Uterus (tissue), 3 donors: ENCODE measurements at regions not wholly inside any gene's neighbourhood (a gene's known extent, or its start where the extent isn't known, plus 50 kb on each side); places are given as distances from the start of the nearest gene placed in this dataset.
"Not testable (repeated sequence)": the region's sequence is repeated elsewhere in the genome, so short reads cannot be mapped to it uniquely, and the experiment has no call there.

Experiments used
- DNase-seq, 2 donors: peaks; one replicate each; pipeline ENCODE4 v3.0.0-alpha.2; 2019 to 2020
- H3K27ac ChIP-seq, 2 donors: fragments of 200-600 bp; sonication (generic); 1 replicate in 1 of 2; 2 replicates in 1 of 2; pipeline ENCODE4 v1.5.1; 2016 to 2018
- H3K27me3 ChIP-seq, 2 donors: fragments of 200-600 bp; sonication (generic); one replicate each; pipeline ENCODE4 v1.5.1; 2018 to 2019; ENCODE audit warnings: control low read depth in 1 of 2
- H3K36me3 ChIP-seq, 2 donors: fragments of 200-600 bp; sonication (generic); one replicate each; pipeline ENCODE4 v1.5.1; 2019; ENCODE audit warnings: control low read depth in 1 of 2
- H3K4me1 ChIP-seq, 2 donors: fragments of 200-600 bp; sonication (generic); one replicate each; pipeline ENCODE4 v1.5.1; 2018 to 2019; ENCODE audit warnings: control low read depth in 1 of 2
- H3K4me3 ChIP-seq, 2 donors: fragments of 200-600 bp; sonication (generic); 1 replicate in 1 of 2; 2 replicates in 1 of 2; pipeline ENCODE4 v1.5.1; 2018 to 2019; ENCODE audit warnings: mild to moderate bottlenecking in 1 of 2
- H3K9me3 ChIP-seq, 2 donors: fragments of 200-600 bp; sonication (generic); one replicate each; pipeline ENCODE4 v1.5.1; 2019; ENCODE audit warnings: control low read depth in 1 of 2
- CTCF ChIP-seq, 4 experiments: fragments of 200-600 bp in 2 of 4; fragments of 450-650 bp in 2 of 4; sonication (generic) in 2 of 4; IDR thresholded peaks; one replicate each; pipeline ENCODE4 v1.5.1; 2016 to 2019; ENCODE audit warnings: antibody characterized with exemption in 4 of 4, mild to moderate bottlenecking in 2 of 4, moderate library complexity in 1 of 4
- POLR2A ChIP-seq, 2 donors: fragments of 450-650 bp; IDR thresholded peaks; one replicate each; pipeline ENCODE4 v1.6.1; 2016; ENCODE audit warnings: antibody characterized with exemption in 2 of 2, mild to moderate bottlenecking in 1 of 2, moderate library complexity in 1 of 2
- intact Hi-C: fragments of 100-400 bp; cut with DNase I; formaldehyde crosslinking; loops from one replicate; pipeline ENCODE4 v1.15.1; 2023; ENCODE audit warnings: low total_unique reads
- donor health status: DM: yes; HTN: yes; CAD: no.

GRCh38 chrX:7635604-7636003, 207.4 kb upstream of the VCX start:
- intact Hi-C loops = no loop called here
- Histone ChIP-seq H3K27me3 (no peaks in the 10 kb centered on the region), H3K9me3 (no peaks in the 10 kb centered on the region), H3K4me1 (no peaks in the 10 kb centered on the region), H3K4me3 (no peak overlapping the region), H3K36me3 (no peaks in the 10 kb centered on the region), H3K27ac (no peak overlapping the region)
- DNase-seq = no peak
- TF ChIP-seq POLR2A (IDR thresholded peaks at IDR 0.05) (no peak), CTCF (IDR thresholded peaks at IDR 0.05) (no peak)

DNA sequence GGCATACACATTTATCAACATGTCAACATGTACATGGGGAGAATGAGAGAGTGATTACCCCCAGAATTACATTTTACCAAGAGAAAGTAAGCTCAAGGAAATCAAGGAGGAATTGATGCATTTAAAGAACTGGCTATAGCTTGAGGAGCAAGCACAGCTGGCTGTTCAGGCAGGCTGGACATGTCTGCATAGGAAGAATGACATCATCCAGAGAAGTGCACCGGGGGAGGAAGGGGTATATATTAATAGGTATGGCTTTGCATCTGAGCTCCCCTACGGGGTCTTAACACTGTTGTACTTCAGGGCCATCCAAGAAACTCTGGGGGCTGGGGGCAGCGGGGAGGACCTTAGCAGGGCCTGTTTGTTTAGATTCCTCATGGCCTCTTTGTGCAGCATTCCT, 222.4 kb upstream of the VCX start:
- no peak overlapping the region for H3K4me3 ChIP-seq
- intact Hi-C loops = no loop called here

GRCh38 chrX:7617994-7618393, 225.0 kb upstream of the VCX start:
- no peak overlapping the region for H3K4me3 ChIP-seq

More for the DNA sequence above, 222.4 kb upstream of the VCX start:
- Histone ChIP-seq H3K4me1 (no peaks in the 10 kb centered on the region), H3K36me3 (no peaks in the 10 kb centered on the region), H3K27ac (no peak overlapping the region), H3K9me3 (no peaks in the 10 kb centered on the region), H3K27me3 (no peaks in the 10 kb centered on the region)
- no peak for DNase-seq
- TF ChIP-seq CTCF (IDR thresholded peaks at IDR 0.05) = no peak
- TF ChIP-seq POLR2A (IDR thresholded peaks at IDR 0.05) = no peak

DNA sequence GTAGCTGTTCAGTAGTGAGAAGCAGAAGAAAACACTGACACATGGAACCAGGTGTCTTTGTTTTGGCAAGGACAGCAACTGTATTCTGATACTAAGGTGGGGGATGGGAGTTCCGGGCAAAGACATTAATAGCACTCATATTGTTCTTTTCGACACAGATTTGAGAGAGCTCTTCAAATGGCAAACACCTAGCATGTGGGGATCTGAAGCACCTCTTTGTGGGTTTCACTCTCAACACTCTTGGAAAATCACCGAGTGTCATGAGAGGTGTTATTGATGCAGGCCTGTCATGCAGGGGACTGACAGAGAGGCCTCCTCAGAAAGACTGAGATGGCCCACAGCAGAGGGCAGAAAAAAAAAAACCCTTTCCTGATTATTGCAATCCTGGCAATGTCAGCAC, 228.4 kb upstream of the VCX start:
- Histone ChIP-seq H3K4me3 (no peak overlapping the region), H3K27me3 (no peaks in the 10 kb centered on the region), H3K4me1 (no peaks in the 10 kb centered on the region), H3K9me3 (no peaks in the 10 kb centered on the region), H3K27ac (no peak overlapping the region), H3K36me3 (no peaks in the 10 kb centered on the region)
- intact Hi-C loops = no loop called here
- no peak for DNase-seq
- TF ChIP-seq CTCF (IDR thresholded peaks at IDR 0.05) = no peak
- TF ChIP-seq POLR2A (IDR thresholded peaks at IDR 0.05) = no peak

More at GRCh38 chrX:7617994-7618393, 225.0 kb upstream of the VCX start:
- H3K9me3 ChIP-seq = no peaks in the 10 kb centered on the region
- no peaks in the 10 kb centered on the region for H3K36me3 ChIP-seq
- TF ChIP-seq POLR2A (IDR thresholded peaks at IDR 0.05) = no peak
- no peak for TF ChIP-seq CTCF (IDR thresholded peaks at IDR 0.05)
- H3K27me3 ChIP-seq = no peaks in the 10 kb centered on the region
- no peaks in the 10 kb centered on the region for H3K4me1 ChIP-seq
- intact Hi-C loops = no loop called here
- no peak for DNase-seq
- no peak overlapping the region for H3K27ac ChIP-seq

GRCh38 chrX:7608625-7609024, 234.3 kb upstream of the VCX start:
- intact Hi-C loops, H3K9me3 ChIP-seq, DNase-seq: not testable (repeated sequence)

DNA sequence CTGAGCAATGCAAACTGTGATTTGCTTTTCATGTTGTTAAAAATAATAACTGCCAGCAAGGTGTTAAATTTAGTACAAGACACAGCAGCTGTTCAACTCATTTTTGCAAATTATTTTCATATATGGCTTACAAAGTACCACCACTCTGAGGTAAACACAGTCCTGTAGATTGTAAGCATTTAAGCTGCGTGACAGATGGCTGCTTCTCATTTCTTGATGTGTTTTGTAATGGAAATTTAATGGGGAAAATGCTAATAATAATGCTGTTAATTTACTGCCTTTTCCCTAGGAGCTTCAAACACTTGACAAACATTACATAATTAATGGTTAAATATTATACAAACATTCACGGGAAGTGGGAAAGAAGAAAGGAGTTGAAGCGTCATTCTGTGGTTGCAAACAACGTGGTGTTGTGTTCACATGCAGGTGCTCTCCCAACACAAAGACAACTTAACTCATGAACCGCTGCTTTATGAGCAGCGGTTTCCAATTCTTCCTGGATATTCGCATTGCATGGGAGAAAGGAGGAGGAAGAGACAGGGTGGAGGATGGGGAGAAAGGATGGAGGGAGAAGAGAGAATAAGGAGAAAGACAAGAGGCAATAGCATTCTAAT, 236.8 kb upstream of the VCX start:
- H3K27ac ChIP-seq = no peak overlapping the region
- intact Hi-C loops = no loop called here
- no peak for TF ChIP-seq CTCF (IDR thresholded peaks at IDR 0.05)
- TF ChIP-seq POLR2A (IDR thresholded peaks at IDR 0.05) = no peak

More at GRCh38 chrX:7608625-7609024, 234.3 kb upstream of the VCX start:
- not testable (repeated sequence) for H3K27ac ChIP-seq, H3K27me3 ChIP-seq, H3K4me1 ChIP-seq, H3K4me3 ChIP-seq, H3K36me3 ChIP-seq

More for the DNA sequence above, 236.8 kb upstream of the VCX start:
- Histone ChIP-seq H3K9me3 (no peaks in the 10 kb centered on the region), H3K4me1 (no peaks in the 10 kb centered on the region), H3K4me3 (no peak overlapping the region), H3K27me3 (no peaks in the 10 kb centered on the region), H3K36me3 (no peaks in the 10 kb centered on the region)
- DNase-seq = no peak
